ENCODE measurements at regions not wholly inside any gene's neighbourhood (a gene's known extent, or its start where the extent isn't known, plus 50 kb on each side); places are given as distances from the start of the nearest gene placed in this dataset.
"Not testable (repeated sequence)": the region's sequence is repeated elsewhere in the genome, so short reads cannot be mapped to it uniquely, and the experiment has no call there.

DNA sequence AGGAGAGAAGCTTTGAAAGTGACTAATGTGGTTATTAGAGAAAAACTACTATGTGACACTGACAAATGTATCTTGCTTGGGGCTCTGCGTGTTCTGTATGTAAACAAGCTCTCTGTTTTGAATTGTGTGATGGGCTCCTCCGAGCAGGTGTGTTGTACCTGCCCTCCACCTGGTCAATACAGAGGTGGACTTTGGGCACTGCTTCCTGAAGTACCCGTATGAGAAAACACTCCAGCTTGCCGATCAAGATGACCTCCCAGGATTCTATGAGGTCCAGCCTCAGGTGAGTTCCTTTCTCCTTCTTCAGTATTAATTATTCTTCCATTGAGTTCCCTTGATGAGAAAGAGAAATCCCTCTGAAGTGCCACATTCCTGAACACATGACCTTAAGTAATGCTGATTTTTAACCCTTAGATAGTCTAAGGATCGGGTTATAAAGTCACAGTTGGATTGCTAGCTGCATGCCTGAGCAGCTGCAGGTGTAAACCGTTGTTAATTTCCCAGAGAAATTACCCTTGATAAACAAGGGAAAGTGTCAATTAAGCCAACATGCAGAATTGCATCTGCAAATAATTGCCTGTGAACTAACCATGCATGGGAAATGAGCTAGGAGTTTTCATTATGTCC, 292.0 kb upstream of the NBPF12 start:
- not testable (repeated sequence) for TF ChIP-seq CTCF, POLR2AphosphoS5, POLR2A (IDR thresholded peaks at IDR 0.05)

Data from breast epithelium (tissue), 3 donors.